IPS DF 4.7 (cell line): ENCODE measurements at regions not wholly inside any gene's neighbourhood (a gene's known extent, or its start where the extent isn't known, plus 50 kb on each side); places are given as distances from the start of the nearest gene placed in this dataset.

Experiments
- DNase-seq: peaks from one replicate; pipeline ENCODE4 v3.0.0-alpha.2; 2013; ENCODE audit warnings: low spot score; ENCODE audit errors: extremely low read depth

DNA sequence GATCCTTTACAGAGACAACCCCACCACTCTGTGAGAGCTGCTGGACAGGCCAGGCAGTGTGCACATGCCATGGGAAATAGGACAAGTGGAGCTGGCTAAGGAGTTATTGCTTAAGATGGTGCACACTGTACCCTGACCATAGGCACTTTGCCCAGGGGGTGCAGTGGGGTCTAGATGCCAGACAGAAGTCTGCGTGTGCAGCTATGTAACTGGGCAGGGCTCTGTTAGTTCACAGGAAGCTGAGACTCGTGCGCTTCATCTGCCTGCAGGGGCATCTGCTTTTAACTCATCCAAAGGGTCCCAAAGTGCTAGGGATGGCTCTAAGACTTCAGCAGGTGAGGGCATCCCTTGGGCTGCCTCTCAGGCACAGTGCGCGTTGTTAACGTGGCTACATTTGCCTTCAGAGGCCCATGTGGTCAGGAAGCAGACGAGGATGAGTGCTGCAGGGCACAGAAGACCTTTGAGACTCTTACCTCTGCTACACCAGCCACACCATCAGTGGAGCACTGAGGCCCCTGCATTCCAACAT is 77.7 kb upstream of the GPR26 start:
- no peak for DNase-seq

DNA sequence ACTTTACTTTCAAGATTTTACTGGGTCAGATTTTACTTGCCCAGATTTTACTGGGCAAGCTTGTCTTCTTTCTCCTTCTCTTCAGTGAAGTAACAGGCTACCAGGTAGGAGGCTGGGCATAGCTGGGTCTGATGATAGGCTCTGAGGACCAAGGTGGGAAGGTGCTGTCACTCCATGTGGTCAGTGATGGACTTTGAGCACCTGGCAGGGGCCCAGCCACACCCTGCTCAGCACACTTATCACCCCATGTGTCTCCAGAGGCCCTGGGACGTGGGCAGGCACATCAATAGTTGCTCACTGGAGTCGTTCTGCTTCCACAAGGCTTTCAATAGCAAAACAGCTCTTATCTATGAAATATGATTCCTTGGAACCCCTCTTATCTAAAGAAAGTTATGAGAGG is 70.5 kb upstream of the GPR26 start:
- DNase-seq = no peak

DNA sequence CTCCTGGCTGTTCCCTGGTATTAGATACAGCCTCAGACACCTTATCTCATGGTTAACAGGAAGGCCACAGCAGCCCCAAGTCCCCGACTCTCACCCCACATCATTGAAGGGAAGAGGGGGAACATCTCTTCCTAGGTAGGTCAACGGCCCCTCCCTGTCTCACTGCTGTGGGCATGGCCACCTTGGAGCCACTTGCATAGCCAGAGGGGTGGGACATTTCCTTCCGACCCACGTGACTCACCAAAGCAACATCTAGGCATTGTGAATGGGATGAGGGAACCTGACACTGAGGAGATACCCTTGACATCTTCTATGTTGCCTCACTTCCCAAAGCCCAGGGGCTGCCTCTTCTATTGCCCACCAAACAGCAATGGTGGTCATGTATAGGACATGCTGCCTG is 68.5 kb upstream of the GPR26 start:
- DNase-seq = no peak

DNA sequence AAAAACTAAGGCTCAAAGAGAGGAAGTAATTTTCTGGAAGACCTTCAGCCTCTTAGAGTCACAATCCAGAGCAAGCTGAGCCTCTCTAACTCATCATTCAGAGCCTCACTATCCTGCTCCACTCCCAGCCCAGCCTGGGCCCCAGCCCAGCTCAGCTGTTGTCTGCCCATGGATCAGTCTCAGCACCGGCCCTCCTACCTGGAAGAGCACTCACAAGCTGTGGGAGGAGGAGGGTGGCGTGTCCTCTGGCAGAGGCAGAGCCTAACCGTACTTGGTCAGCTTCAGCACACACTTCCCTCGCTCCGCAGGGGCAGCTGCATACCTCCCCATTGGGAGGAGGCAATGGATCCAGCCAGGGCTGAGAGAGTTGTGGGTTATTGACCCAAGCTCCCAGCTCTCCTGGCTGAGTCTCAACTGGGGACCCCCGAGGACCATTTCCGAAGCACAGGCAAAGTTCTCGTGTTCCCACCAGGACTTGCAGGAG is 66.7 kb upstream of the GPR26 start:
- no peak for DNase-seq

DNA sequence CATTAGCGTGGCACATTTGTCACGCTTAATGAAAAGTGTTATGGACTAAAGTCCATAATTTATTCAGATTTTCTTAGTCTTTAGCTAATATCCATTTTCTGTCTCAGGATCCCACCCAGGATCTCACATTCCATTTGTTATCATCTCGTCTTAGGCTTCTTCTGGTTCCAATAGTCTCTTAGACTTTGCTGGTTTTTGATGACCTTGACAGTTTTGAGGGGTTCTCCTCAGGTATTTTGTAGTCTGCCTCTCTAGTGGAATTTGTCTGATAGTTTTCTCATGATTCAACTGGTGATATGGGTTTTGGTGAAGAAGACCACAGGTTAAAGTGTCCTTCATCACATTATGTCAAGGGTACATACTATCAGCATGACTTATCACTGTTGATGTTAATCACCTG is 66.0 kb upstream of the GPR26 start:
- no peak for DNase-seq

DNA sequence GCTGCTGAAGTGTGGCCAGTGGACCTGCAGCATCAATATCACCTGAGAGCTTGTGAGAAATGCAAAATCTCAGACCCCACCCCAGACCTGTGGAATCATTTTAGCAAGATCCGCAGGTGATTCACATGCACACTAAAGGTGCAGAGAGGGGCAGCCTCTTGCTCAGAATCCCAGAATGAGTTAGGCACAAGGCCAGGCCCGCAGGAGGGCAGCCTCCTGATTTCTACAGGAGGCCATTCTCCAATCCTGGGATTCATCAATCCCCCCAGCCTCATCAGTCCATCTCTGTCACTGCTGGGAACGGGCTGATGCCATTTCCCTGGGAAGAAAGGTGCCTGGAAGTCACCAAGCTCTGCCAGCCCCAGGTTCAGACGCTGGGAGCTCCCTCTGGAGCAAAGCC is 63.0 kb upstream of the GPR26 start:
- no peak for DNase-seq

DNA sequence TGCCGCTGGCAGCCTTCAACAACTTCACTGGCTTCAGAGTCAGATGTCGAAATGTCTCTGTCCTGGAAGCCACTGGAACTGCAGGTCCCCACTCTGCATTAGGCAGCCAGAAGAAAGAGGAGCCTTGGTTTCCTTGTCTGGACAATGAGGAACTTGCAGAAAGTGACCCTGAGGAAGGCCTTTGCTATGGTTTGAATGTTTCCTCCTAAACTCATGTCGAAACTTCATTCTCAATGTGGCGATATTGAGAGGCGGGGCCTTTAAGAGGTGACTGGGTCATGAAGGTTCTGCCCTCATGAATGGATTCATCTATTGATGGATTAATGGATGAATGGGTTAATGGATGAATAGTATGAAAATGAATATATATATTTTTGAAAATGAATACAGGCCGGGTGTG is 61.6 kb upstream of the GPR26 start:
- no peak for DNase-seq

DNA sequence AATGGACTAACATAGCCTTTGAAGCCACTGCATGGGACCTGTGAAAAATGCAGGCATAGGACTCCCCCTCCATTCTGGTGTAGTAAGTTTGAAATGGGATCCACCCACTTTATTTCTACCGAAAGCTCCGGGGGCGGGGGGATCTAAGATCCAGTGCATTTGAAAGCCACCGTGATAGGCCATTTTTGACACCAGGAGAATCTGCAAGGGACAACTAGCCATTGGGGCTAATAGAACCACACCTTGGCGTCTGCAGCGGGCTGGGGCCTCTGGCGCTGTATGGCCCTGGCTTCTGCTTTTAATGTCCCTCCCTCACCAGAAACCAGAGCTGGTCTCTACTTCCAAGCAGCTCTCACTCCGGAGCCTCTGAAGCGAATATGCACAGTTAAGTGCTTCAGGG is 60.1 kb upstream of the GPR26 start:
- DNase-seq = no peak

DNA sequence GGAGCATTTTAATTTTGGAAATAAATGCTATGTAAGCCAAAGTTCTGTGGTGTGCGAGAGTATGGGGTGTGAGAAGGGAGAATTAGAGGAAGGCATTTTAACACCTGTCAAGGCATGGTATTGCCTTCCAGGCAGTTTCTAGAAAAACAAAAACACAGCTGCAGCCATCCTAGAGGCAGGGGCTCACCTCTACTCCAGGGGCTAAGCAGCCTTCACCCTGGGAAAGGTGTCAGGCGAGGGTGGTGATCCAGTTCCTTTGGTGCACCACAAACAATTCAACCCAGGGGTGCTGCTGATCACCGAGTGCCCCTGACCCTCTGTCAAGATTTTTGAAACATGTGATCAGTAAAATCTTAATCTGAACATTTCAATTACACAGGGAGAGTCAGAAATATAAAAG is 59.2 kb upstream of the GPR26 start:
- no peak for DNase-seq

DNA sequence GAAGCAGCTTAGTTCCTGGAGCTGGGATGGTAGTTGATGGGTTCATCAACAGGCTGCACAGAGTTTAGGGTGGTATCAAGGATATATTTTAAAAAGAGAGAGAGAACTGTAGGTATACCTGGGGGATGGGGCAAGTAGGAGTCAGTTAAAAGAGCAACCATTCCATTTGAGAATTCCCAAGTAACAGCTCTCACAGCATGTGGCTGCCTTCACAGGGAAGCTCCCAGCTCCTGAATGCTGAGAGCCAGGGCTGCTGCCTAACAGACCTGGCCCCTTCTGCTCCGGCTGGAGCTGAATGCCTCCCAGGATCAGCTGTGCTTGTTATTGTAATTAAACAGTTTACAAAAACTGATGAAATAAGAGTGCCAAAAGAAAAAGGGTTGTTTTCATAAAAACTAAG is 58.8 kb upstream of the GPR26 start:
- DNase-seq = peak; percentile 69

DNA sequence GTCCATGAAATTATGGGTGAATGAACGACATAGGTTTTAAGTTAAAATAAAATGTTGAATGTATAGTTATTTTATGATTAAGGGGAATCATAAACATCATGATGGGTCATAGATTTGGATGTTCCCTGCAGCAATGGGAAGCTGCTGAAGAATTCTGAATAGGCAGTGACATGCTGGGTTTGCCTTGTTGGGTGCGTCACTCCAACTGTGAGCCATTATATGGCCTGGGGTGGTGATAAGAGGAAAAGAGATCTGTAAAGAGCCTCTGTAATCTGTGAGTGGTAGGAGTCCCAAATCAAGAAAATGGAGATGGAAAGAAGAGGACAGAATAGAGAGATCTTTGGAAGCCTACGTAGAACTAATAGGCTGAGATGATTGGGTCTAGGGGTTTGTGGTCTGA is 58.1 kb upstream of the GPR26 start:
- DNase-seq = no peak

DNA sequence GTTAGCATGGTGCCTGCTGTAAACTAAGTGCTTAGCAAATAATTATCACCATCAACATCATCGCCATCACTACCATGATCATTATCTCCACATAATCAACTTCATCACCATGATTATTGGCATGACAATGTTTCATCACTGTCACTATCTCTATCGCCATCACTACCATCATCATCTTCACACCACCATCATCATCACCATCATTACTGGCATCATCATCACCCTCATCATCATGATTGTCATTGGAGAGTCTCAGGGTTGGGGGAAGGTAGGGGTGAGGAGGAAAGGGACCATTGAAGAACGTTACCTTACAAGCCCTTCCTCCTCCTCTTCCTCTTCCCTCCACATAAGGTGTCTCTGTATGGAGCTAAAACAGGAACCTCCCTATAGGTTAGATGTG is 54.9 kb upstream of the GPR26 start:
- no peak for DNase-seq

DNA sequence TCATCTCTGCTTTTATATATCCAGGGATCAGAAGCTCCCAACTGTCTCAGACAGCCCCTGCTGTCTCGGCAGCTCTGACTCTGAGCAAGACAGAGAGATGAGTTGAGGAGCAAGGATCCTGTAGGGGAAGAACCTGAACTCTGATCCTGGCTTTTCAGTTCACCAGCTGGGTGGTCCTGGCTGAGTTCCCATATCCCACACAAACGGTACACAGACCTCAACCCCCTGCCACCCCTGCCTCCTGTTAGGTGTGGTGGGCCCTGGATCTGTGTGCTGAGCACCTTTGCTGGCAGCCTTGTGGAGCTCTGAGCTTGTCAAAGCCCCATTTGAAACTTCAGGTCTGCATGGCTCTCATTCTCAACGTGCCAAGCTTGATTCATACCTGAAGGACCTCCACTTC is 54.3 kb upstream of the GPR26 start:
- no peak for DNase-seq

DNA sequence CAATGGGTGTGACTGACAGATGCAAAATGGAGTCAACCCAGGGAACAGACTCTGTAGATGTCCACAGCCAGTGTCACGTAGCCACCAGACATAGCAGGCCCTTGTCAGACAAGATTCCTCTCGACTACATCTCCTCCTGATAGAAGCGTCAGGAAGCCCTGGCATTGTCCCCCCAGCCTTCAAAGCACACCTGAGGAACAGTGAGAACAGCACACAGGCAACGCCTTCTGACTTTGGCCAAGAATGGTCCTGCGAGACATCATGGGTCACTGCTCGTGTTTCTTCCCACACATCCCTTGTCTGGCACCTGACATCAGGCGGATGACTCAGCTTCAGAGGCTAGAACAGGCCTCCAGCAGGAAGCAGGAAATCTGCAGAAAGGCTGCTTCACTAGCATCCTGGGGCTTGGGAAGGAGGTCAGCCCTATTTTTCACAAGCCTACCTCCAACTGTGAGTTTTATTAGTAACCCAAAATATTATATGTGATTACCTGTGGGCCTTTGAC is 52.8 kb upstream of the GPR26 start:
- no peak for DNase-seq

DNA sequence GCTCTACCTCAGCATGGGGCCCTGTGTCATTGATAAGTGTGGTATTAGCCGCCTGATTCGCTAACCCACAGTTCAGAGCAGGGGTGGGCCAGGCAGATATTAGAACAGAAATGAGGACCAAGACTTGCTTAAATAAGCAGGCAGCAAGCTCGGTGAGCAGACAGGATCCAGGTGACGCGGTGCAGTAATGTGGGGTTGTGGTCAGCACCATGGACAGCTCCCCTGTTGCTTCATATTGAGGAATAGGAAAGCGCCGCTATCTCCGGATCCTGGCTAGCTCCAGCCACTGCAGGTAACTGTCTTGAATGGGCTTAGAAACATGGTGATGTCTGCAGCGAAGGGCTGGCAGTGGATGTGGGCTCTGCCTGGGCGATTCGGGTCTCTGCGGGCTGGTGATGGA is 51.3 kb upstream of the GPR26 start:
- peak; percentile 87 for DNase-seq
